MM.1S (cell line): ENCODE measurements at regions not wholly inside any gene's neighbourhood (a gene's known extent, or its start where the extent isn't known, plus 50 kb on each side); places are given as distances from the start of the nearest gene placed in this dataset.

Source experiments
- CTCF ChIP-seq: fragments of 300-600 bp; sonication (generic); IDR thresholded peaks from 2 replicates; pipeline ENCODE4 v1.5.1; 2016; ENCODE audit warnings: antibody characterized with exemption, low read length, mixed read lengths
- EZH2 ChIP-seq: fragments of 300-600 bp; sonication (generic); optimal IDR thresholded peaks from 2 replicates; pipeline ENCODE3; 2017; ENCODE audit warnings: low read depth, mild to moderate bottlenecking, antibody characterized with exemption, low read length, mixed read lengths
- EZH2phosphoT487 ChIP-seq: fragments of 300-600 bp; sonication (generic); IDR thresholded peaks from 2 replicates; pipeline ENCODE4 v1.6.1; 2018; ENCODE audit warnings: antibody characterized with exemption, low read length

- TF ChIP-seq CTCF (no peak), EZH2phosphoT487 (no peak), EZH2 (no peak)
These were observed 366.7 kb downstream of the BUD13 start for GRCh38 chr11:116406042-116406441.
